PC-3 (cell line): ENCODE measurements at regions not wholly inside any gene's neighbourhood (a gene's known extent, or its start where the extent isn't known, plus 50 kb on each side); places are given as distances from the start of the nearest gene placed in this dataset.
"Not testable (repeated sequence)": the region's sequence is repeated elsewhere in the genome, so short reads cannot be mapped to it uniquely, and the experiment has no call there.

Experiments
- ATAC-seq: fragments of 200-7000 bp; cut with Tn5 transposase; 2 replicates; pipeline ENCODE4 v1.9.1; 2020; ENCODE audit warnings: mild to moderate bottlenecking, moderate library complexity
- BruUV-seq: library from RNA; stranded (reverse); fragments of 400-500 nt; replicated peaks from 2 replicates; lab custom pipeline; 2021; lab: Mats Ljungman, UMichigan
- CTCF ChIA-PET: fragments of 300-600 bp; sonication (Branson Sonifier 250); formaldehyde crosslinking; loops from one replicate; lab custom pipeline; 2022; ENCODE audit warnings: antibody characterized with exemption; lab: Charles Lee
- POLR2A ChIA-PET: fragments of 300-600 bp; sonication (Branson Sonifier 250); formaldehyde crosslinking; loops from one replicate; lab custom pipeline; 2022; ENCODE audit warnings: antibody characterized with exemption; ENCODE audit not compliant: unreplicated experiment; lab: Charles Lee
- DNase-seq: peaks from one replicate; pipeline ENCODE4 v3.0.0-alpha.2; 2015
- H2AFZ ChIP-seq: fragments of 300-600 bp; sonication (generic); 2 replicates; pipeline ENCODE4 v1.6.0; 2016; ENCODE audit warnings: antibody characterized with exemption, low read length
- H3F3A ChIP-seq: fragments of 300-600 bp; sonication (generic); one replicate; pipeline ENCODE4 v1.6.0; 2017; ENCODE audit warnings: antibody characterized with exemption, low read length, control low read depth, mild to moderate bottlenecking; ENCODE audit not compliant: unreplicated experiment
- H3K27ac ChIP-seq: fragments of 300-600 bp; sonication (generic); 2 replicates; pipeline ENCODE4 v1.5.1; 2016; ENCODE audit warnings: mild to moderate bottlenecking, low read length
- H3K27me3 ChIP-seq: fragments of 300-600 bp; sonication (generic); 2 replicates; pipeline ENCODE4 v1.6.1; 2016; ENCODE audit warnings: low read length, mixed read lengths
- H3K36me3 ChIP-seq: fragments of 300-600 bp; sonication (generic); 2 replicates; pipeline ENCODE4 v1.6.1; 2016; ENCODE audit warnings: low read depth, mixed run types, low read length, mixed read lengths
- H3K4me1 ChIP-seq: fragments of 300-600 bp; sonication (generic); 2 replicates; pipeline ENCODE4 v1.5.1; 2016; ENCODE audit warnings: low read length; ENCODE audit not compliant: insufficient read depth
- H3K4me2 ChIP-seq: fragments of 300-600 bp; sonication (generic); 2 replicates; pipeline ENCODE4 v1.6.0; 2016; ENCODE audit warnings: low read length
- H3K4me3 ChIP-seq: fragments of 300-600 bp; sonication (generic); 2 replicates; pipeline ENCODE4 v1.5.1; 2016; ENCODE audit warnings: mild to moderate bottlenecking, low read length, mixed read lengths
- H3K79me2 ChIP-seq: fragments of 300-600 bp; sonication (generic); 2 replicates; pipeline ENCODE4 v1.6.1; 2017; ENCODE audit warnings: low read length, mixed read lengths
- H3K9ac ChIP-seq: fragments of 300-600 bp; sonication (generic); 2 replicates; pipeline ENCODE4 v1.6.0; 2016; ENCODE audit warnings: mild to moderate bottlenecking, low read length
- H3K9me2 ChIP-seq: fragments of 300-600 bp; sonication (generic); replicated peaks from 2 replicates; pipeline ENCODE4 v1.6.1; 2016; ENCODE audit warnings: mixed run types, low read length, mixed read lengths
- H3K9me3 ChIP-seq: fragments of 300-600 bp; sonication (generic); 2 replicates; pipeline ENCODE4 v1.6.1; 2016; ENCODE audit warnings: low read length, mixed read lengths
- H4K20me1 ChIP-seq: fragments of 300-600 bp; sonication (generic); 2 replicates; pipeline ENCODE4 v1.6.1; 2016; ENCODE audit warnings: low read length, mixed read lengths
- CTCF ChIP-seq: fragments of 300-600 bp; sonication (generic); conservative IDR thresholded peaks from 2 replicates; pipeline ENCODE4 v1.5.1; 2017; ENCODE audit warnings: antibody characterized with exemption, low read depth, mild to moderate bottlenecking, low read length
- EZH2 ChIP-seq: fragments of 300-600 bp; sonication (generic); IDR thresholded peaks from one replicate; pipeline ENCODE4 v1.6.1; 2017; ENCODE audit warnings: antibody characterized with exemption, mild to moderate bottlenecking, low read length; ENCODE audit not compliant: unreplicated experiment
- EZH2phosphoT487 ChIP-seq: fragments of 300-600 bp; sonication (generic); IDR thresholded peaks from 2 replicates; pipeline ENCODE4 v1.6.1; 2018; ENCODE audit warnings: mild to moderate bottlenecking, antibody characterized with exemption, low read length, borderline replicate concordance
- intact Hi-C: fragments of 100-400 bp; cut with micrococcal nuclease; formaldehyde crosslinking; loops from 2 replicates; pipeline ENCODE4 v1.9.0; 2023

DNA sequence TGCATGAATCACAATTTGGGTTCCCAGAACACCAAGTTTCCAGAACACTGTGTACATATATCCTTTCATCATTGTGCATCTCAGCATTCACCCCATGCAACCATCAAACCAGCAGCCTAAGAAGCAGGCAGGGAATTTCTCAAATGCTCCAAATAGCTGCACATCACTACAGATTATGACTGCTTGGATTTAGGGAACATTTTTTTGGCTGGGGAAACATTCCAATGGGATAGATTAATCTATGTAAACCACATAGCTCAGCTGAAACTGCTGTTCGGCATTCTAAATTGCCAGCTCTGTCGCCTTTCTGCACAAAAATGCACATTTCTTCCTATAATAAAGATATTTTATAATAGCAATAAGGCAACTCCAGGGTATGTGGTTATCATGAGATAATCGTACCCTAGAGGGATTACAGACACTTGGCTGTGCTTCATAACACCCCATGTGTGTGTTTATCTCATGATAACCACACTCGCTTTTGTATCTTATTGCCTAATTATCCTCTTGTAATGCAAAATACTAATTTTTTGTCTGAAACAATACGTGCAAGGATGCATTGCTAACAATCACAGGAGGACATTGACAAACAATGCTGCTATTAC, 483.7 kb upstream of the DPH6 start:
- H3K4me2 ChIP-seq, result no peak overlapping the region
- no TSS peak for BruUV-seq
- intact Hi-C loops, result no loop called here

DNA sequence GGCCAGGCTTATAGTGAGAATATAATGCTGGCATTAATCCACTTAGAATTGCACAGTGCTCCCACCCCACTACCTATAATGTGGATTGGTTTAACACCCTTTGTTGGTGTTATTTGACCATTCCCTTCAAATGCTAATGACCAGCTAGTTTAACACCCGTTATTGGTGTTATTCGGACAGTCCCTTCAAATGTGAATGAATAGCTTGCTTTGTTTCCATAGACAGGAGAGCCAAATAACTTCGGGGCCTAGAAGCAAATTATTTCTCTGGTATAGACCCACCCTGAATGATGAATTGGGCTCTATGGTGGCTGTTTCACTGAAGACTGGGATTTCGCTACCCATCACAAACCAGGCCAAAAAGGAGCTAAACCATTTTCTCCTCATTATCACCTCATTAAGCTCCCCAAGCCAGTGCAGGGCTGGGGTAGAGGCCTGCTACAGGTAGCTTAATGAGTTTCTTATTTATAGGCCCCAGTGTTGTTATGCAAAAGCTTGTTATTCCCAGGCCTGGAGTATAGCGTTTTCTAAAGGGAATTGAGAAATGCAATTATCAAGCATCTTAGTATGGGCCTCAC, 494.1 kb upstream of the DPH6 start:
- H3K4me2 ChIP-seq, result no peak overlapping the region
- H2AFZ ChIP-seq, result no peak overlapping the region
- no peak overlapping the region for H3K4me3 ChIP-seq
- intact Hi-C loops, result no loop called here
- BruUV-seq, result no TSS peak
- ChIA-PET POLR2A (interaction anchor here (0.6 kb wide), 1 partner anchor 1038 kb away, joined by 4 read pairs; no protein-coding TSS in a partner anchor), CTCF (no interaction called here)
- no peaks in the 10 kb centered on the region for H3K36me3 ChIP-seq
- H3K9me3 ChIP-seq, result no peaks in the 10 kb centered on the region
- no peak overlapping the region for H3K27ac ChIP-seq
- H3K9me2 ChIP-seq, result peaks cover 7% of the 10 kb centered on the region; the same call in 1 of the 2 replicates
- H3K79me2 ChIP-seq, result no peaks in the 10 kb centered on the region
- TF ChIP-seq EZH2, result no peak
- TF ChIP-seq CTCF, result no peak
- no peak for TF ChIP-seq EZH2phosphoT487
- H3F3A ChIP-seq, result no peaks in the 10 kb centered on the region
- DNase-seq, result no peak
- no peaks in the 10 kb centered on the region for H4K20me1 ChIP-seq
- no peaks in the 10 kb centered on the region for H3K4me1 ChIP-seq
- no peak overlapping the region for H3K9ac ChIP-seq
- ATAC-seq, result no peak
- H3K27me3 ChIP-seq, result no peaks in the 10 kb centered on the region

More for the DNA sequence above, 483.7 kb upstream of the DPH6 start:
- no peaks in the 10 kb centered on the region for H4K20me1 ChIP-seq
- no peaks in the 10 kb centered on the region for H3K9me3 ChIP-seq
- H3K9ac ChIP-seq, result no peak overlapping the region
- TF ChIP-seq EZH2 (no peak), EZH2phosphoT487 (no peak), CTCF (no peak)
- no peak overlapping the region for H3K4me3 ChIP-seq
- no peaks in the 10 kb centered on the region for H3F3A ChIP-seq
- H3K9me2 ChIP-seq, result no peaks in the 10 kb centered on the region
- no peaks in the 10 kb centered on the region for H3K79me2 ChIP-seq
- no peaks in the 10 kb centered on the region; the same call in 1 of the 2 replicates for H3K27me3 ChIP-seq
- POLR2A ChIA-PET, result no interaction called here
- CTCF ChIA-PET, result no interaction called here
- ATAC-seq, result no peak
- no peaks in the 10 kb centered on the region for H3K4me1 ChIP-seq
- H3K36me3 ChIP-seq, result no peaks in the 10 kb centered on the region
- H3K27ac ChIP-seq, result no peak overlapping the region
- no peak overlapping the region for H2AFZ ChIP-seq
- DNase-seq, result no peak

DNA sequence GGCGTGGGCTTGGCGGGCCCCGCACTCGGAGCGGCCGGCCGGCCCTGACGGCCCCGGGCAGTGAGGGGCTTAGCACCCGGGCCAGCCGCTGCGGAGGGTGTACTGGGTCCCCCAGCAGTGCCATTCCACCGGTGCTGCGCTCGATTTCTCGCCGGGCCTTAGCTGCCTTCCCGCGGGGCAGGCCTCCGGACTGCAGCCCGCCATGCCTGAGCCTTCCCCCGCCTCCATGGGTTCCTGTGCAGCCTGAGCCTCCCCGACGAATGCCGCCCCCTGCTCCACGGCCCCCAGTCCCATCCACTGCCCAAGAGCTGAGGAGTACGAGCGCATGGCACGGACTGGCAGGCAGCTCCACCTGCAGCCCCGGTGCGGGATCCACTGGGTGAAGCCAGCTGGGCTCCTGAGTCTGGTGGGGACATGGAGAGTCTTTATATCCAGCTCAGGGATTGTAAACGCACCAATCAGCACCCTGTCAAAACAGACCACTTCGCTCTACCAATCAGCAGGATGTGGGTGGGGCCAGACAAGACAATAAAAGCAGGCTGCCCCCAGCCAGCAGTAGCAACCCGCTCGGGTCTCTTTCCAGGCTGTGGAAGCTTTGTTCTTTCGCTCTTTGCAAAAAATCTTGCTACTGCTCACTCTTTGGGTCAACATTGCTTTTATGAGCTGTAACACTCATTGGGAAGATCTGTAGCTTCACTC, 501.2 kb upstream of the DPH6 start:
- H3K4me2 ChIP-seq, H3K9ac ChIP-seq, H3K9me2 ChIP-seq, H4K20me1 ChIP-seq, H3F3A ChIP-seq, DNase-seq, H2AFZ ChIP-seq, BruUV-seq, H3K27ac ChIP-seq, ATAC-seq, POLR2A ChIA-PET, H3K27me3 ChIP-seq, H3K36me3 ChIP-seq, H3K4me1 ChIP-seq, H3K79me2 ChIP-seq, H3K4me3 ChIP-seq, H3K9me3 ChIP-seq, CTCF ChIA-PET, intact Hi-C loops: not testable (repeated sequence)
